Smooth muscle cell of the brain vasculature (primary cell): ENCODE measurements at regions not wholly inside any gene's neighbourhood (a gene's known extent, or its start where the extent isn't known, plus 50 kb on each side); places are given as distances from the start of the nearest gene placed in this dataset.

Experiments used
- DNase-seq: peaks from one replicate; pipeline ENCODE4 v3.0.0-alpha.2; 2012; ENCODE audit warnings: low read depth, low spot score

DNA sequence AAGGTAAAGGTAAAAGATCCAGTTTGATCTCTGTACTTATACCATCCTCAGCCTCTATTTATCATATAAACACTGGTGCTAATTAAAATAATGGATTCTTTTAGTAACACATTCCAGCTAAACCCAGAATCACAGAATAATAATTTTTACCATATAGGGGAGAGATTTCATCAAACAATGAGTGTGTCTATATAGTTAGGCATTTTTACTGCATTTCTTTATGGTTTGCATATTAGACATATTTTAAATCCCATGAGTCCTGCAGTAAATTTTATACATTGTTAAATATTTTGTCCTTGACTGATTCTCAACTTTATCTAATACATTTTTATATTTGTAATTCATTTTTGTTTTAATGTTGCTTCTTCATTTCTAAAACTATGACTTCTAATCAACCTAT lies 323.7 kb upstream of the AGTR1 start:
- no peak for DNase-seq

GRCh38 chr3:148379763-148380382 lies 317.8 kb upstream of the AGTR1 start:
- peak; percentile 33 for DNase-seq

DNA sequence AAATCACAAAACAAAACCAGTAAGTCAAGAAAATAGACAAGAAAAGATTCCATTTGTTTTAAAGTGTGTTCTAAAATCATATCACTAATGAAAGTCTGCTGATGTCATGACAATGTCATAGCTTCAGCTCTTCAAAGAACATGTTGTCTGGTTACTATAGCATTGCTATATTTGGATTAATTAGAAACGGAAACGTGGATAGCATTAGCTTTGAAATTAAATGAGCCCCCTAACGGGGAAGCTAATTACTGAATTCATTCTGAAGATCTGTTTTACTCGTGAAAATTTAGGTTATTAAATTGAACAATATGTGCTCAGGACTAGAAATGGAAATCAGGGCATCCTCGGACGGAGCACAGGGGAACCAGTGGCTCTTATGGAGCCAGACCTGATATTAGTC lies 316.7 kb upstream of the AGTR1 start:
- no peak for DNase-seq

- no peak for DNase-seq
Measured at GRCh38 chr3:148389916-148390315, 307.8 kb upstream of the AGTR1 start.

DNA sequence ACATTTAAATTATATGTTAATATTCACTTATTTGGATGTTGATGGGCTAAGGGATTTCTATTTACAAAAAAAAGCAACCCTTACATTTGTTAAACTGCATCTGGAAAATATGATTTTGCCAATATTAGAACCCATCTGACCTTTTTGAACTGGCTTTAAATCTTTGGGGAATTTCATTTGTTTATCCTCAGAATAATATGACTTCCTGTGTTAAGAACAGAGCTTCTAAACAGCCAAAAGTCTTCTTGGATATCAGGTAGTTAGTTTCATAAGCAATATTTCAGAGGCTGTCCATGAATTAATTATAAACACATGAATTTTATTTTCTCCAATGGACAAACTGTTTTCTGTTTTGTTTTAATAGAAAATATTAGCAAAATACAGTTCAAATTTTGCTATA lies 301.9 kb upstream of the AGTR1 start:
- no peak for DNase-seq

DNA sequence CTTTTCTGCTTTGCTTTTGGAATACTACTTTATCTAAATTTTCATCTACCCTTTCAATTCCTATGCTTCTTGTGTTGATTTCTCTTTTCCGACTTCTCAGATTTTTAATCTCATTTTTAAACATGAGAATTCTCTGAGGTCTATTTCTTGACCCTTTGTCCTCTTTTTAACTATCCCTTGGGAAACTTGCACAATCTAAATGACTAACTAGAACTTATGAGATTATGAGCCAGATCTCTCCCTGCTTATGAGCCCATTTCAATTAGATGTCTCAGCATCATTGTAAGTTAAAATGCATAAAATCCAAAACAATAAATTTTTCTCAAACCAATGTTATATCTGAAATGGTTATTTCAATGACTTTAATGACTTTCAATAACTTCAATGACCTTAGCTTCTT lies 296.9 kb upstream of the AGTR1 start:
- no peak for DNase-seq

DNA sequence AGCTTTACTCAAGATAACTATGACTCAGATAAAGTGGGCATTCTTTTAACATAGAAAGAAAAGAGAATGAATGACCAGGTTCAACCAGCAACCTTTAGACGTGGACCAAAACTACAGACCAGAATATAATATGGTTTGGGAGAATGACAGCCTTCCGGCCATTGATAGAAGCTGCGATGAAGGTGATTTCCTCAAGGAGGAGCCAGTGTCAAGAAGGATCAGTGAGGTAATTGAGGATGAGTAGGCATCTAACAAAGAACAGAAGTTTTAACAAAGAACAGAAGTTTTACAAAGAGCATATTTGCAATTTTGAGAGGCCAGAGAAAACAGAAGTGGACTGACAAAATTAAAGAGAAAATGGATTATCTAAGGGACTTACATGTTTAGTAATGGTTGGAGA lies 289.0 kb upstream of the AGTR1 start:
- no peak for DNase-seq

DNA sequence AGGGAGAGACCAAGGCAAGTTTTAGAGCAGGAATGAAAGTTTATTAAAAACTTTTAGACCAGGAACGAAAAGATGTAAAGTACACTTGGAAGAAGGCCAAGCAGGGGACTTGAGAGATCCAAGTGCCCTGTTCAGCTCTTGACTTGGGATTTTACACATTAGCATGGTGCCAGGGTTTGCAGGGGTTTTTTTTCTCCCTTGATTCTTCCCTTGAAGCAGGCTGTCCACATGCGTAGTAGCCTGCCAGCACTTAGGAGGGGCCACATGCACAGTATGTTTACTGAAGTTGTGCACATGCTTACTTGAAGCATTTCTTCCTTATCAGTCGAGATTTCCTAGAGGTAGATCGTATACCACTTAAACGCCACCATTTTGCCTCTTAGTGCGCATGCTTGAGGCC lies 277.5 kb upstream of the AGTR1 start:
- no peak for DNase-seq

GRCh38 chr3:148428862-148429605 lies 268.7 kb upstream of the AGTR1 start:
- no peak for DNase-seq

DNA sequence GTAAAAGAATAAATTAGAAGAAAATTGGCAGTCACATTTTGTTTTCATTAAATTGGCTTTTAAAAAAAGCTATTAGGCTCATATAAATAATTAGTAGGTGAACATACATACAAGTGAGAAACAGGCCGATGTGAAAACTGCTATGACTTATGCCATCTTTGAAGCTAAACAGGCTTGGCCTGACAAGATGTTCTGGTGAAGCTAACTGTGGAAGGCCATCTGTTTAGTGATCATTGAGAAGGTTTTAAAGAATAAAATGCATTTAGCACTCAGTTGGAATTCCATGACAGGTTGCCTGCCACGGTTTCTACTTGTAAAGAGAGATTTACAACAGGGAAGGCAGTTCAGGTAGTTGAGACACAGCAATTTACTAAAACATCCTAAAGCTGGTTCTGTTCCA lies 264.0 kb upstream of the AGTR1 start:
- no peak for DNase-seq

- no peak for DNase-seq
Measured at GRCh38 chr3:148435534-148435933, 262.2 kb upstream of the AGTR1 start.

GRCh38 chr3:148439254-148439822 lies 258.4 kb upstream of the AGTR1 start:
- DNase-seq = no peak

- no peak for DNase-seq
Measured at GRCh38 chr3:148441191-148441590, 256.5 kb upstream of the AGTR1 start.

GRCh38 chr3:148450819-148451218 lies 246.9 kb upstream of the AGTR1 start:
- no peak for DNase-seq

- DNase-seq = no peak
Measured at GRCh38 chr3:148451969-148452368, 245.7 kb upstream of the AGTR1 start.

GRCh38 chr3:148453781-148454191 lies 243.9 kb upstream of the AGTR1 start:
- no peak for DNase-seq

GRCh38 chr3:148455098-148455497 lies 242.6 kb upstream of the AGTR1 start:
- DNase-seq = no peak

GRCh38 chr3:148457886-148458285 lies 239.8 kb upstream of the AGTR1 start:
- no peak for DNase-seq

DNA sequence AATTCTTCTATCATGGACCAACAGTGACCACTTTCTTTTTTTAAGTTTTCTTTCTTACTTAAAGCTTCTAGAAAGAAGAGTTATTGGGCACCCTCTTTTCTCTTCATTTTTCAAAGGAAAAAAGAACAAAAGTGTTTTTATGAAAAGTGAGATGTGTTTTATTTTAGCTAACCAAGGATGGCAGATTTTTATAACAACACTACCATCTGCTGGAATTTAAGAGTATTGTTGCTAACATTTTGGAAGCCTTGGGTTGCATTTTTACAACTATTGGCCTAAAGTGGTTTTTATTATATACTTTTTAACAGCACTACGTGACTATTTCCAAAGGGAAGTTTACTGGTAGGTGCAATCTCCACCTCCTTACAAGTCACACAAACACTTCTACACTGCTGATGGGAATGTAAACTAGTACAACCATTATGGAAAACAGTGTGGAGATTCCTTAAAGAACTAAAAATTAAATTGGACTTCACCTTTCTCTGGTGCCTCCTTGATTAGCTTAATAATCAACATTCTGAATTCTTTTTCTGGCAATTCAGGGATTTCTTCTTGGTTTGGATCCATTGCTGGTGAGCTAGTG lies 237.7 kb upstream of the AGTR1 start:
- no peak for DNase-seq

- DNase-seq = no peak
Measured at GRCh38 chr3:148460686-148461085, 237.0 kb upstream of the AGTR1 start.

- DNase-seq = no peak
Measured at GRCh38 chr3:148464246-148464645, 233.5 kb upstream of the AGTR1 start.

DNA sequence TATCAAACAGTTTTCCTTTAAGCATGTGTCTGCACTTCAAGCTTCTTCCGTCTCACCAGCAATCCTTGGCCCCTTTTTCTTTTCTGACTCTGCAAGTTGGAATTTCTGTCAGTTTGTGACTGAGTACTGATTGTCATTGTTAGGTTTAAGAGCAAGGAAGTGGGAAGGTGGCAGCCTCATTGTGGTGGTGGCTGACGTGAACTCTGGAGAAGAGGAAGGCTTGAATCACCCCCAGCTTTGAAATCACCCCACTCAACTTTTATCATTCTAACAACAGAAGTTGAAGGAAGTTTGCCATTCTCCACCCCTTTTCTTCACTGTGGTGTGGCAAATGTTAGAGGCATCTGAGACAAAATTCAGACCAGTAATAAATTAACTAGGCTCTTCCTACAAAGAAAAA lies 231.6 kb upstream of the AGTR1 start:
- no peak for DNase-seq
